Loucy (cell line): ENCODE measurements at regions not wholly inside any gene's neighbourhood (a gene's known extent, or its start where the extent isn't known, plus 50 kb on each side); places are given as distances from the start of the nearest gene placed in this dataset.

ENCODE experiments used
- H2AFZ ChIP-seq: fragments of 200-600 bp; sonication (generic); 2 replicates; pipeline ENCODE4 v1.6.0; 2016; ENCODE audit warnings: antibody characterized with exemption, mild to moderate bottlenecking, low read length, moderate library complexity
- H3F3A ChIP-seq: fragments of 200-600 bp; 2 replicates; pipeline ENCODE4 v1.6.0; 2016; ENCODE audit warnings: antibody characterized with exemption, low read depth, mild to moderate bottlenecking
- H3K27me3 ChIP-seq: fragments of 200-600 bp; sonication (generic); 2 replicates; pipeline ENCODE4 v1.6.1; 2014; ENCODE audit warnings: low read length, mild to moderate bottlenecking; ENCODE audit not compliant: insufficient read depth, poor library complexity, severe bottlenecking
- H3K36me3 ChIP-seq: fragments of 200-600 bp; sonication (generic); 2 replicates; pipeline ENCODE4 v1.6.1; 2016; ENCODE audit warnings: low read length; ENCODE audit not compliant: insufficient read depth
- H3K4me1 ChIP-seq: fragments of 200-600 bp; sonication (generic); 2 replicates; pipeline ENCODE4 v1.5.1; 2014; ENCODE audit warnings: low read length, mild to moderate bottlenecking; ENCODE audit not compliant: insufficient read depth, poor library complexity, severe bottlenecking
- H3K4me2 ChIP-seq: fragments of 200-600 bp; sonication (generic); 2 replicates; pipeline ENCODE4 v1.6.0; 2014; ENCODE audit warnings: antibody characterized with exemption, low read length, low read depth, mild to moderate bottlenecking; ENCODE audit not compliant: poor library complexity, severe bottlenecking
- H3K4me3 ChIP-seq: fragments of 200-600 bp; sonication (generic); 2 replicates; pipeline ENCODE4 v1.5.1; 2014; ENCODE audit warnings: low read length, mild to moderate bottlenecking, mixed read lengths; ENCODE audit not compliant: poor library complexity, severe bottlenecking
- H3K79me2 ChIP-seq: fragments of 200-600 bp; sonication (generic); 2 replicates; pipeline ENCODE4 v1.6.1; 2014; ENCODE audit warnings: low read length; ENCODE audit not compliant: insufficient read depth
- H3K9ac ChIP-seq: fragments of 200-600 bp; sonication (generic); 2 replicates; pipeline ENCODE4 v1.6.0; 2014; ENCODE audit warnings: mild to moderate bottlenecking, low read depth, low read length, moderate library complexity; ENCODE audit not compliant: poor library complexity, severe bottlenecking
- H3K9me2 ChIP-seq: fragments of 200-600 bp; sonication (generic); replicated peaks from 2 replicates; pipeline ENCODE4 v1.6.1; 2016; ENCODE audit warnings: low read depth, low read length, mixed read lengths
- H3K9me3 ChIP-seq: fragments of 200-600 bp; sonication (generic); 2 replicates; pipeline ENCODE4 v1.6.1; 2014; ENCODE audit warnings: mild to moderate bottlenecking, antibody characterized with exemption, low read length, low read depth; ENCODE audit not compliant: insufficient read depth
- H4K20me1 ChIP-seq: fragments of 200-600 bp; sonication (generic); 2 replicates; pipeline ENCODE4 v1.6.0; 2014; ENCODE audit warnings: antibody characterized with exemption, low read length, mild to moderate bottlenecking; ENCODE audit not compliant: insufficient read depth, poor library complexity, severe bottlenecking
- EZH2phosphoT487 ChIP-seq: fragments of 200-600 bp; IDR thresholded peaks from 2 replicates; pipeline ENCODE4 v1.6.1; 2018; ENCODE audit warnings: antibody characterized with exemption, mild to moderate bottlenecking, moderate library complexity, borderline replicate concordance
- TF ChIP-seq, protein P1 (sequence below): fragments of 200-600 bp; sonication (generic); conservative IDR thresholded peaks from 2 replicates; pipeline ENCODE4 v1.5.1; 2014; ENCODE audit warnings: mild to moderate bottlenecking, antibody characterized with exemption, low read length

DNA sequence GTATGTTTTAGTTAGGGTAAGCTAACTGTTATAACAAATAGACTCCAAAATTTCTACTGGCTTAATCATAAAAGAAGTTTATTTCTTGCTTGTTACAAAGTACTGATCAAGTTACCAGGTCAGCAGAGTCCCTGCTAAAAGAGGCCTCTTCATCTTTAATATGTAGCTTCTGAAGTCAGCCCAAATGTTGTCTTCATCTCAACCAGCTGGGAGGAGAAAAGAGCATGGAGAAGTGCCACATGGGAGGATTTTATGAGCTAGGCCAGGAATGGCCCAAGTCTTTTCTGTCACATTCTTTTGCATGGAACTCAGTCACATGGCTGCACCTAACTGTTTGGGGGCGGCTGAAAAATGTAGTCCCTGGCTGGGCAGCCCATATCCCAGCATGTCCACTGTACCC, 63.2 kb upstream of the APOBEC4 start:
- H3K36me3 ChIP-seq, result no peaks in the 10 kb centered on the region
- H2AFZ ChIP-seq, result no peak overlapping the region
- TF ChIP-seq EZH2phosphoT487, result no peak
- TF ChIP-seq, protein P1, sequence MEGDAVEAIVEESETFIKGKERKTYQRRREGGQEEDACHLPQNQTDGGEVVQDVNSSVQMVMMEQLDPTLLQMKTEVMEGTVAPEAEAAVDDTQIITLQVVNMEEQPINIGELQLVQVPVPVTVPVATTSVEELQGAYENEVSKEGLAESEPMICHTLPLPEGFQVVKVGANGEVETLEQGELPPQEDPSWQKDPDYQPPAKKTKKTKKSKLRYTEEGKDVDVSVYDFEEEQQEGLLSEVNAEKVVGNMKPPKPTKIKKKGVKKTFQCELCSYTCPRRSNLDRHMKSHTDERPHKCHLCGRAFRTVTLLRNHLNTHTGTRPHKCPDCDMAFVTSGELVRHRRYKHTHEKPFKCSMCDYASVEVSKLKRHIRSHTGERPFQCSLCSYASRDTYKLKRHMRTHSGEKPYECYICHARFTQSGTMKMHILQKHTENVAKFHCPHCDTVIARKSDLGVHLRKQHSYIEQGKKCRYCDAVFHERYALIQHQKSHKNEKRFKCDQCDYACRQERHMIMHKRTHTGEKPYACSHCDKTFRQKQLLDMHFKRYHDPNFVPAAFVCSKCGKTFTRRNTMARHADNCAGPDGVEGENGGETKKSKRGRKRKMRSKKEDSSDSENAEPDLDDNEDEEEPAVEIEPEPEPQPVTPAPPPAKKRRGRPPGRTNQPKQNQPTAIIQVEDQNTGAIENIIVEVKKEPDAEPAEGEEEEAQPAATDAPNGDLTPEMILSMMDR, result no peak
- no peaks in the 10 kb centered on the region for H3K9me2 ChIP-seq
- no peaks in the 10 kb centered on the region for H3K4me1 ChIP-seq
- H3K79me2 ChIP-seq, result no peaks in the 10 kb centered on the region
- H3K27me3 ChIP-seq, result no peaks in the 10 kb centered on the region
- no peak overlapping the region for H3K9ac ChIP-seq
- no peaks in the 10 kb centered on the region for H3F3A ChIP-seq
- H4K20me1 ChIP-seq, result no peaks in the 10 kb centered on the region
- no peak overlapping the region for H3K4me2 ChIP-seq
- H3K9me3 ChIP-seq, result no peaks in the 10 kb centered on the region
- H3K4me3 ChIP-seq, result no peak overlapping the region

GRCh38 chr1:183711741-183712361, 58.7 kb upstream of the APOBEC4 start:
- Histone ChIP-seq H3K27me3 (no peaks in the 10 kb centered on the region), H3K4me3 (no peak overlapping the region), H3K9me2 (no peaks in the 10 kb centered on the region), H2AFZ (no peak overlapping the region), H3K4me1 (no peaks in the 10 kb centered on the region), H3K9me3 (no peaks in the 10 kb centered on the region), H3K79me2 (no peaks in the 10 kb centered on the region), H3F3A (no peaks in the 10 kb centered on the region), H3K4me2 (no peak overlapping the region), H3K36me3 (no peaks in the 10 kb centered on the region), H4K20me1 (no peaks in the 10 kb centered on the region), H3K9ac (no peak overlapping the region)
- TF ChIP-seq, protein P1, result no peak
- no peak for TF ChIP-seq EZH2phosphoT487

GRCh38 chr1:183711165-183711682, 58.1 kb upstream of the APOBEC4 start:
- H3K9me2 ChIP-seq, result no peaks in the 10 kb centered on the region
- H3K4me2 ChIP-seq, result no peak overlapping the region
- H3K9ac ChIP-seq, result no peak overlapping the region
- no peaks in the 10 kb centered on the region for H3F3A ChIP-seq
- H4K20me1 ChIP-seq, result no peaks in the 10 kb centered on the region
- no peak overlapping the region for H3K4me3 ChIP-seq
- H2AFZ ChIP-seq, result no peak overlapping the region
- no peaks in the 10 kb centered on the region for H3K27me3 ChIP-seq
- H3K36me3 ChIP-seq, result no peaks in the 10 kb centered on the region
- no peak for TF ChIP-seq EZH2phosphoT487
- TF ChIP-seq, protein P1, result no peak
- no peaks in the 10 kb centered on the region for H3K9me3 ChIP-seq
- no peaks in the 10 kb centered on the region for H3K4me1 ChIP-seq
- H3K79me2 ChIP-seq, result no peaks in the 10 kb centered on the region
